Spleen (tissue), 7 donors: ENCODE measurements at regions not wholly inside any gene's neighbourhood (a gene's known extent, or its start where the extent isn't known, plus 50 kb on each side); places are given as distances from the start of the nearest gene placed in this dataset.

Source experiments
- POLR2A ChIP-seq, 3 donors: fragments of 450-650 bp; IDR thresholded peaks; one replicate each; pipeline ENCODE4 v1.5.1; 2017; ENCODE audit warnings: antibody characterized with exemption in 3 of 3, mild to moderate bottlenecking in 1 of 3
- POLR2AphosphoS5 ChIP-seq, 3 donors: sonication (generic); formaldehyde crosslinking; IDR thresholded peaks; one replicate each; pipeline ENCODE4 v1.5.1; 2017; ENCODE audit warnings: antibody characterized with exemption in 3 of 3
- TF ChIP-seq, protein P1 (sequence below), 11 experiments: fragments of 200-600 bp in 7 of 11; fragments of 450-650 bp in 4 of 11; sonication (generic) in 4 of 11; IDR thresholded peaks in 8 of 11; conservative IDR thresholded peaks in 3 of 11; 1 replicate in 7 of 11; 2 replicates in 4 of 11; pipeline versions ENCODE4 v1.4.0 to v1.8.0; 2016 to 2021; ENCODE audit warnings: antibody characterized with exemption in 11 of 11, inconsistent platforms in 4 of 11, mild to moderate bottlenecking in 1 of 11
- donor health status: DM: no; HTN: no; CAD: no; lungs with moderate emphysema.
- donor health status: DM: no; HTN: no; CAD: no.
- donor health status: DM: no; HTN: no; CAD: no.

DNA sequence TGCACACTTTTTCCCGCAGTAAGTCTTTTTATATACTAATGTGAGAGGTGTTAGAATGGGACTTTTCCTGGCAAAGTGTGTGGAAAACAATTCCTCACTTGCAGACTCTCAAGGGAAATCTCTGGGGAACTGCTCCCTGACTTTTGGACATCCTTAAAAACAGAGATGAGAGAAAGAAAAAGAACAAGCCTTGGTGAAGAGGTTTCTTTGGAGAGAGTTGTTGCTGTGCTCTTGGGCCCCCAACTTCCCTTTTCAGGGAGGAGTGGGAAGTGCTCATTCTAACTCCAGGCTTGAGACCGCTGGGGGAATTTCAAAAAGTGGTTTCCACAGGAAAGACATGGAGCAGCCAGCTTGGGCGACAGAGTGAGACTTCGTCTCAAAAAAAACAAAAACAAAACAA, 142.6 kb upstream of the SPRED2 start:
- TF ChIP-seq, protein P1, sequence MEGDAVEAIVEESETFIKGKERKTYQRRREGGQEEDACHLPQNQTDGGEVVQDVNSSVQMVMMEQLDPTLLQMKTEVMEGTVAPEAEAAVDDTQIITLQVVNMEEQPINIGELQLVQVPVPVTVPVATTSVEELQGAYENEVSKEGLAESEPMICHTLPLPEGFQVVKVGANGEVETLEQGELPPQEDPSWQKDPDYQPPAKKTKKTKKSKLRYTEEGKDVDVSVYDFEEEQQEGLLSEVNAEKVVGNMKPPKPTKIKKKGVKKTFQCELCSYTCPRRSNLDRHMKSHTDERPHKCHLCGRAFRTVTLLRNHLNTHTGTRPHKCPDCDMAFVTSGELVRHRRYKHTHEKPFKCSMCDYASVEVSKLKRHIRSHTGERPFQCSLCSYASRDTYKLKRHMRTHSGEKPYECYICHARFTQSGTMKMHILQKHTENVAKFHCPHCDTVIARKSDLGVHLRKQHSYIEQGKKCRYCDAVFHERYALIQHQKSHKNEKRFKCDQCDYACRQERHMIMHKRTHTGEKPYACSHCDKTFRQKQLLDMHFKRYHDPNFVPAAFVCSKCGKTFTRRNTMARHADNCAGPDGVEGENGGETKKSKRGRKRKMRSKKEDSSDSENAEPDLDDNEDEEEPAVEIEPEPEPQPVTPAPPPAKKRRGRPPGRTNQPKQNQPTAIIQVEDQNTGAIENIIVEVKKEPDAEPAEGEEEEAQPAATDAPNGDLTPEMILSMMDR (IDR thresholded peaks at IDR 0.05 in 8 of 11, conservative IDR thresholded peaks at IDR 0.05 in 3 of 11) = no peak
- no peak for TF ChIP-seq POLR2AphosphoS5 (IDR thresholded peaks at IDR 0.05)
- no peak for TF ChIP-seq POLR2A (IDR thresholded peaks at IDR 0.05)
